ENCODE measurements at regions not wholly inside any gene's neighbourhood (a gene's known extent, or its start where the extent isn't known, plus 50 kb on each side); places are given as distances from the start of the nearest gene placed in this dataset.

GRCh38 chr1:10874351-10874750 is 77.9 kb upstream of the CASZ1 start (continued):
- TF ChIP-seq FOXA2 (IDR thresholded peaks at IDR 0.05) (no peak), ATF3 (IDR thresholded peaks at IDR 0.05) (no peak), MAX (IDR thresholded peaks at IDR 0.05) (no peak)

- TF ChIP-seq TAF1 (conservative IDR thresholded peaks at IDR 0.05) = no peak
- TF ChIP-seq REST (IDR thresholded peaks at IDR 0.05) = no peak
- no peak for TF ChIP-seq FOXA1 (IDR thresholded peaks at IDR 0.05)
- no peak for TF ChIP-seq CTCF (IDR thresholded peaks at IDR 0.05; ENCODE audit: low read depth, low read length, missing input control)
- TF ChIP-seq JUND (IDR thresholded peaks at IDR 0.05) = no peak
- TF ChIP-seq YY1 (IDR thresholded peaks at IDR 0.05) = no peak
- TF ChIP-seq GABPA (IDR thresholded peaks at IDR 0.05 in 1 of 2, conservative IDR thresholded peaks at IDR 0.05 in 1 of 2) = no peak
- no peak for TF ChIP-seq EGR1 (IDR thresholded peaks at IDR 0.05; ENCODE audit: low read depth in 2 of 2)
- TF ChIP-seq RXRA (IDR thresholded peaks at IDR 0.05) = no peak
- TF ChIP-seq ATF3 (IDR thresholded peaks at IDR 0.05) = no peak
- TF ChIP-seq MAX (IDR thresholded peaks at IDR 0.05) = no peak
- 81% methylated on average over 9 of the region's 9 CpGs for WGBS
- Histone ChIP-seq H3K9me3 (ENCODE audit: control insufficient read depth in 4 of 4, low read length in 3 of 4) (no peaks in the 10 kb centered on the region), H3K27me3 (ENCODE audit: control insufficient read depth in 4 of 4, insufficient read depth in 4 of 4, low read length in 3 of 4) (no peaks in the 10 kb centered on the region), H3K4me3 (ENCODE audit: low read depth in 1 of 3, low read length in 3 of 3) (no peak overlapping the region), H3K27ac (ENCODE audit: low read depth in 1 of 2, low read length in 2 of 2) (no peak overlapping the region), H3K4me1 (ENCODE audit: control insufficient read depth in 4 of 4, insufficient read depth in 4 of 4, low read length in 3 of 4) (no peaks in the 10 kb centered on the region), H3K9ac (ENCODE audit: low read depth in 1 of 2, low read length in 2 of 2) (no peak overlapping the region), H3K36me3 (ENCODE audit: control insufficient read depth in 4 of 4, insufficient read depth in 3 of 4, low read depth in 1 of 4, low read length in 3 of 4) (no peaks in the 10 kb centered on the region)
- no peak for DNase-seq (ENCODE audit: low spot score)
These were observed 81.4 kb upstream of the CASZ1 start for GRCh38 chr1:10877894-10878293.

- no peaks in the 10 kb centered on the region for H3K4me1 ChIP-seq (ENCODE audit: control insufficient read depth in 4 of 4, insufficient read depth in 4 of 4, low read length in 3 of 4)
- WGBS = 93% methylated on average over 7 of the region's 7 CpGs
- H3K9ac ChIP-seq (ENCODE audit: low read depth in 1 of 2, low read length in 2 of 2) = no peak overlapping the region
These were observed 82.0 kb upstream of the CASZ1 start for GRCh38 chr1:10878469-10878868.

More at GRCh38 chr1:10878469-10878868, 82.0 kb upstream of the CASZ1 start:
- Histone ChIP-seq H3K27ac (ENCODE audit: low read depth in 1 of 2, low read length in 2 of 2) (no peak overlapping the region), H3K4me3 (ENCODE audit: low read depth in 1 of 3, low read length in 3 of 3) (no peak overlapping the region), H3K27me3 (ENCODE audit: control insufficient read depth in 4 of 4, insufficient read depth in 4 of 4, low read length in 3 of 4) (no peaks in the 10 kb centered on the region), H3K9me3 (ENCODE audit: control insufficient read depth in 4 of 4, low read length in 3 of 4) (no peaks in the 10 kb centered on the region), H3K36me3 (ENCODE audit: control insufficient read depth in 4 of 4, insufficient read depth in 3 of 4, low read depth in 1 of 4, low read length in 3 of 4) (no peaks in the 10 kb centered on the region)
- no peak for TF ChIP-seq MAX (IDR thresholded peaks at IDR 0.05)
- DNase-seq (ENCODE audit: low spot score) = no peak
